CD4-positive, alpha-beta memory T cell (primary cell): ENCODE measurements at regions not wholly inside any gene's neighbourhood (a gene's known extent, or its start where the extent isn't known, plus 50 kb on each side); places are given as distances from the start of the nearest gene placed in this dataset.
"Not testable (repeated sequence)": the region's sequence is repeated elsewhere in the genome, so short reads cannot be mapped to it uniquely, and the experiment has no call there.

Experiments
- CTCF ChIA-PET: fragments of 350-600 bp; sonication (Branson Sonifier 250); formaldehyde crosslinking; loops from one replicate; lab custom pipeline; 2021; ENCODE audit warnings: inconsistent platforms; ENCODE audit not compliant: partially characterized antibody; lab: Charles Lee
- POLR2A ChIA-PET: fragments of 350-600 bp; sonication (Branson Sonifier 250); formaldehyde crosslinking; loops from one replicate; lab custom pipeline; 2021; ENCODE audit not compliant: partially characterized antibody; lab: Charles Lee
- DNase-seq, 5 donors: peaks; one replicate each; pipeline versions ENCODE4 v3.0.0 to v3.0.0-alpha.2; 2020 to 2022; ENCODE audit warnings: mixed read lengths in 1 of 5
- H3K27ac ChIP-seq: one replicate; pipeline ENCODE4 v1.7.0; 2013; ENCODE audit warnings: low read depth, low read length
- H3K27me3 ChIP-seq: 2 replicates; pipeline ENCODE4 v1.7.0; 2013; ENCODE audit warnings: mild to moderate bottlenecking, low read length, moderate library complexity; ENCODE audit not compliant: insufficient read depth
- H3K36me3 ChIP-seq: 2 replicates; pipeline ENCODE4 v1.7.0; 2013; ENCODE audit warnings: mild to moderate bottlenecking, low read length, moderate library complexity; ENCODE audit not compliant: insufficient read depth
- H3K4me1 ChIP-seq: 2 replicates; pipeline ENCODE4 v1.7.0; 2013; ENCODE audit warnings: mild to moderate bottlenecking, low read length, moderate library complexity; ENCODE audit not compliant: insufficient read depth
- H3K4me3 ChIP-seq, 2 donors: one replicate each; pipeline ENCODE4 v1.7.0; 2013; ENCODE audit warnings: low read length in 2 of 2, mild to moderate bottlenecking in 1 of 2
- H3K9me3 ChIP-seq, 2 donors: one replicate each; pipeline ENCODE4 v1.7.0; 2013; ENCODE audit warnings: low read length in 2 of 2, control low read depth in 1 of 2; ENCODE audit not compliant: control insufficient read depth in 1 of 2
- H3K27ac Mint-ChIP-seq, 7 donors: one replicate each; pipeline ENCODE4 v1.8.0; 2020 to 2021; ENCODE audit warnings: mixed read lengths in 7 of 7, mild to moderate bottlenecking in 6 of 7, inconsistent platforms in 3 of 7, moderate library complexity in 3 of 7
- H3K27me3 Mint-ChIP-seq, 2 donors: one replicate each; pipeline ENCODE4 v1.8.0; 2020 to 2021; ENCODE audit warnings: mixed read lengths in 2 of 2
- H3K36me3 Mint-ChIP-seq, 2 donors: one replicate each; pipeline ENCODE4 v1.8.0; 2020 to 2021; ENCODE audit warnings: mixed read lengths in 2 of 2, inconsistent platforms in 1 of 2, mild to moderate bottlenecking in 1 of 2
- H3K4me1 Mint-ChIP-seq, 4 donors: one replicate each; pipeline ENCODE4 v1.8.0; 2020 to 2021; ENCODE audit warnings: mixed read lengths in 4 of 4, mild to moderate bottlenecking in 1 of 4
- H3K4me3 Mint-ChIP-seq, 8 donors: one replicate each; pipeline ENCODE4 v1.8.0; 2020 to 2021; ENCODE audit warnings: mixed read lengths in 8 of 8, mild to moderate bottlenecking in 7 of 8, moderate library complexity in 6 of 8, inconsistent platforms in 3 of 8
- H3K9me3 Mint-ChIP-seq, 8 donors: one replicate each; pipeline ENCODE4 v1.8.0; 2020 to 2021; ENCODE audit warnings: mixed read lengths in 8 of 8, mild to moderate bottlenecking in 5 of 8, inconsistent platforms in 3 of 8, moderate library complexity in 1 of 8
- intact Hi-C: fragments of 100-400 bp; cut with micrococcal nuclease; formaldehyde crosslinking; loops from one replicate; pipeline ENCODE4 v1.15.1; 2023

DNA sequence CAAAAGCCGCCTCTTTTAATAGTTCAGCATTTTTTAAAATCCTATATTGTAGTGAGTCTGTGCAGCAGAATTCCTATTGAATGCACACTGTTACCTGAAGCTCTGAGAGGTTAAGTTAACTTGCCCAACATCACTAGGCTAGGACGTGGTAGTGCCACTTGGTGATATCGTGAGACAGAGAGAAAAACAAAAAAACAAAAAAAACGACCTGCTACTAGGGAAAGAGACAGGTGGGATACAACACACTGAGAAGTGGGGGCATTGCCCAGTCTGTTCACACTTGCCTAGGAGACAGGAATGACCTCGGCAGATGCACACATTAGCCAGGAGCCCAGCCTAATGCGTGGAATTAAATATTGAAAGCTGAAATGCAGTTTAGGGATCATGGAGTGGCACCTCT lies 129.7 kb upstream of the CCND2 start:
- H3K4me1 Mint-ChIP-seq: peaks cover 50 to 95% (median 72%) of the 10 kb centered on the region in 4 donors
- POLR2A ChIA-PET: interaction anchor here (1.6 to 10.6 kb wide), 6 partner anchors 9 to 130 kb away, joined by 8 to 253 read pairs (median 10); partner anchors contain the start of gene CCND2
- no peak overlapping the region for H3K4me3 ChIP-seq
- intact Hi-C loops: loop anchor here (1.0 to 5.0 kb wide), 8 partner anchors 21 to 149 kb away; partner anchors contain the start of gene CCND2
- CTCF ChIA-PET: interaction anchor here (0.7 to 9.3 kb wide), 14 partner anchors 10 to 258 kb away, joined by 3 to 111 read pairs (median 8); partner anchors contain the start of gene CCND2
- H3K4me3 Mint-ChIP-seq: peak overlapping the region in 6 of 8 donors; percentile 25 to 68 (median 44)
- no peaks in the 10 kb centered on the region for H3K27me3 ChIP-seq
- peak in 4 of 5 donors; percentile 42 to 50 (median 44) for DNase-seq
- H3K27ac ChIP-seq: no peak overlapping the region
- peaks cover 79% of the 10 kb centered on the region for H3K4me1 ChIP-seq
- no peaks in the 10 kb centered on the region for H3K9me3 Mint-ChIP-seq
- no peaks in the 10 kb centered on the region for H3K36me3 ChIP-seq
- no peaks in the 10 kb centered on the region for H3K27me3 Mint-ChIP-seq
- H3K27ac Mint-ChIP-seq: peak overlapping the region; percentile 37 to 99 (median 85)
- peaks cover 0 to 5% of the 10 kb centered on the region in 2 donors for H3K36me3 Mint-ChIP-seq
- no peaks in the 10 kb centered on the region for H3K9me3 ChIP-seq

DNA sequence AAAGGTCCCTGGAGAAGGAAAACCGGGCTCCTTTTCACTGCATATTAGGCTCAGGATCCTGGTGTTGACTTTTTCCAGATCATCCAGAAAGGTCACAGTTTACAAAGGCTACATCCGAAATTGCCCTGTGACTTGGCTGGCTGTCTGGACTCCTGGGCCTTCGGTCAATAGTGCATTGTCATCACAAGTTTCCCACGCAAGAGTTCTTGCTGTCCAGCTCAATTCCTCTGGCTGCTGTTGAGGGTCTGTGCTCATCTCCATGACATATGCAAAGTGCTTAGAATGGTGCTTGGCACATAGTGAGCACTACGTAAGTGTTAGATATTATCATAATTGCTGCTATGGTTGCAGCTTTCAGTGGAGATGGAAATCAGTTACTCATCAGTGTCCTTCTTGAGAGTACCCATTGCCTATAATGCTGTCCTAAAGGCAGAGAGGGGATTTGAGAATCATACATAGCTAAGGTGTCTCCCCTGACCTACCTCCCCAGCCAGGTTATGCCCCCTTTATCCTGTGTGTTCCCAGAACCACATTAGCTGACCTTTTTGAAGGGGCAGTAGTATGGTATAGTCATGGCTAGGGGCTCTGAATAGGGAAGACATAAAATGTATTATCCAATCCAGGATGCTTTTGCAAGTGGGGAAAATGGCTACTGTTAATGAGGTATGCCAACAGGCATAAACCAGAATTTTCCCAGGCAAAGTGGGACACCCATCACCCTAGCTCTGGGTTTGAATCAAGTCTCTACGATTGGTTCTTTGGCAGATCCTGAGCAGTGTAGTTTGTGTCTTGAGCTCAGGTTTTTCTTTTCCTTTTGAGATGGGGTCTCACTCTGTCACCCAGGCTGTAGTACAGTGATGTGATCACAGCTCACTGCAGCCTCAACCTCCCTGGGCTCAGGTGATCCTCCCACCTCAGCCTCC lies 132.0 kb upstream of the CCND2 start:
- Histone ChIP-seq H3K27me3 (no peaks in the 10 kb centered on the region), H3K36me3 (no peaks in the 10 kb centered on the region), H3K9me3 (no peaks in the 10 kb centered on the region), H3K4me3 (no peak overlapping the region), H3K4me1 (peaks cover 61% of the 10 kb centered on the region), H3K27ac (peak overlapping the region; percentile 64)
- CTCF ChIA-PET: interaction anchor here (0.8 to 9.3 kb wide), 10 partner anchors 8 to 257 kb away, joined by 3 to 111 read pairs (median 20); partner anchors contain the start of gene CCND2
- intact Hi-C loops: loop anchor here (2.0 to 5.0 kb wide), 3 partner anchors 23 to 76 kb away; no protein-coding TSS in a partner anchor
- no peaks in the 10 kb centered on the region for H3K27me3 Mint-ChIP-seq
- peaks cover 0 to 5% of the 10 kb centered on the region in 2 donors for H3K36me3 Mint-ChIP-seq
- H3K4me3 Mint-ChIP-seq: peak overlapping the region in 7 of 8 donors; percentile 4 to 100 (median 97)
- DNase-seq: no peak
- H3K27ac Mint-ChIP-seq: peak overlapping the region; percentile 97 to 99 (median 98)
- peaks cover 36 to 82% (median 60%) of the 10 kb centered on the region in 4 donors for H3K4me1 Mint-ChIP-seq
- H3K9me3 Mint-ChIP-seq: no peaks in the 10 kb centered on the region
- POLR2A ChIA-PET: interaction anchor here (1.2 to 10.6 kb wide), 6 partner anchors 11 to 132 kb away, joined by 3 to 253 read pairs (median 13); partner anchors contain the start of gene CCND2

DNA sequence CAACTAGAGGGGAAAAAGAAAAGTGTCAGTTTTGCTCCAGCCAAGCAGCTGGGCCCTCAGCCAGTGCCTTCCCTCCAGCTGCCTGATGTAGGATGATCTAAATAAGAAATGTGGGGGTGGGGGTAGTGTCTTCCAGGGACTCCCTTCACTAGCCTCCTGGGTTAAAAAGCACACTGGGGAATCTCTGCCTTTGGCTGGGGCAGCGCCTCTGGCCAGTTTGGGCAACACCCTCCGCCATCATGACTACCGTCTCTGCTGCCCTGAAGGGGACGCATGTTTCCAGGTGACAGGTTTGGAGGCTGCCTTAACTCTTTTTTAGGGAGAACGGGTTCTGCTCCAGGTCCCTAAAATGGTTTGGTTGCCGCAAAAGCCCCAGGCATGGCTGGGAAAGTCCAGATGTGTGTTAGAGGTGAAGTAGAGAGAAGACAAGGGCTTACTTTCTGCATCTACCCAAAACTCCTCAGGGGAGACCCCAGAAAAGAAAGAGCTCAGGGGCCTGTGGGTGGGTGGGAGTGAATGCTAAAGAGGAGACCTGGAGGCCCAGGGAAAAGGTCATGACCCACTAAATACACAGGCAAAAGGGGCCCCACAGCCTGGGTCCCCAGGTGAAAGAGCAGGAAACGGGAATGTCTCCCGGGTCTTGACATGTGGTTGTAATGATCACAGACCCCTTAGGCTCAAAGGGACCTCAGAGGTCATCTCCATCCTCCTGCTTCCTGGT lies 132.8 kb upstream of the CCND2 start:
- no peak for DNase-seq
- H3K4me1 ChIP-seq: peaks cover 60% of the 10 kb centered on the region
- Mint-ChIP-seq H3K4me1 (peaks cover 34 to 81% (median 59%) of the 10 kb centered on the region in 4 donors), H3K9me3 (no peaks in the 10 kb centered on the region), H3K27ac (peak overlapping the region in 6 of 7 donors; percentile 19 to 99 (median 57)), H3K4me3 (peak overlapping the region in 1 of 8 donors; percentile 38), H3K27me3 (no peaks in the 10 kb centered on the region), H3K36me3 (peaks cover 0 to 5% of the 10 kb centered on the region in 2 donors)
- ChIA-PET POLR2A (interaction anchor here (2.4 to 10.6 kb wide), 3 partner anchors 12 to 133 kb away, joined by 14 to 253 read pairs (median 28); partner anchors contain the start of gene CCND2), CTCF (interaction anchor here (3.0 to 9.3 kb wide), 4 partner anchors 24 to 135 kb away, joined by 19 to 111 read pairs (median 34); partner anchors contain the start of gene CCND2)
- no peak overlapping the region for H3K27ac ChIP-seq
- H3K4me3 ChIP-seq: no peak overlapping the region
- H3K36me3 ChIP-seq: no peaks in the 10 kb centered on the region
- H3K27me3 ChIP-seq: no peaks in the 10 kb centered on the region
- no peaks in the 10 kb centered on the region for H3K9me3 ChIP-seq
- intact Hi-C loops: loop anchor here (5.0 kb wide), 1 partner anchor 77 kb away; no protein-coding TSS in a partner anchor

DNA sequence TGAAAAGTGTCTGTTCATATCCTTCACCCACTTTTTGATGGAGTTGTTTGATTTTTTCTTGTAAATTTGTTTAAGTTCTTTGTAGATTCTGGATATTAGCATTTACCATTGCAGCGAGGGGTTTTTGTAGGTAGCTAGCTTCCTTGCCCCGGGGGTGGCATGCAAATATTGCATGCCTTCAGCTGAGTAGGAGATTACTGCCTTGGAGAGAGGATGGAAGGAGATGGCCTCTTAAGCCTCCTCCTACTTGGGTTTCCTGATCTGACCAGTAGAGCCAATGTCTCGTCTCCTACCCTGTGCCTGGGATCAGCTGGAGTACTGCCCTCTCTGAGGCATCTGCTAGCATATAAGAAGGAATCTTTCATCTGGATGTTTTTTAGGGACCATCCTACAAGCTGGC lies 134.4 kb upstream of the CCND2 start:
- Mint-ChIP-seq H3K4me3 (no peak overlapping the region), H3K27me3 (no peaks in the 10 kb centered on the region), H3K36me3 (peaks cover 0 to 5% of the 10 kb centered on the region in 2 donors), H3K9me3 (no peaks in the 10 kb centered on the region), H3K27ac (peak overlapping the region in 1 of 7 donors; percentile 8), H3K4me1 (peaks cover 25 to 67% (median 47%) of the 10 kb centered on the region in 4 donors)
- ChIA-PET CTCF (interaction anchor here (1.1 to 9.3 kb wide), 3 partner anchors 32 to 176 kb away, joined by 3 to 111 read pairs (median 31); partner anchors contain the start of gene CCND2), POLR2A (interaction anchor here (1.0 to 10.6 kb wide), 2 partner anchors 25 to 135 kb away, joined by 3 to 253 read pairs; partner anchors contain the start of gene CCND2)
- Histone ChIP-seq H3K27me3 (no peaks in the 10 kb centered on the region), H3K4me3 (no peak overlapping the region), H3K36me3 (no peaks in the 10 kb centered on the region), H3K9me3 (no peaks in the 10 kb centered on the region), H3K4me1 (peaks cover 48% of the 10 kb centered on the region), H3K27ac (no peak overlapping the region)
- intact Hi-C loops: no loop called here
- DNase-seq: no peak

DNA sequence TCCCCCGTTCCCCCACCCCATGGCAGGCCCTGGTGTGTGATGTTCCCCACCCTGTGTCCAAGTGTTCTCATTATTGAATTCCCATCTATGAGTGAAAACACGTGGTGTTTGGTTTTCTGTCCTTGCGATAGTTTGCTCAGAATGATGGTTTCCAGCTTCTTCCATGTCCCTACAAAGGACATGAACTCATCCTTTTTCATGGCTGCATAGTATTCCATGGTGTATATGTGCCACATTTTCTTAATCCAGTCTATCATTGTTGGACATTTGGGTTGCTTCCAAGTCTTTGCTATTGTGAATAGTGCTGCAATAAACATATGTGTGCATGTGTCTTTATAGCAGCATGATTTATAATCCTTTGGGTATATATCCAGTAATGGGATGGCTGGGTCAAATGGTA lies 135.0 kb upstream of the CCND2 start:
- POLR2A ChIA-PET: interaction anchor here (10.6 kb wide), 1 partner anchor 135 kb away, joined by 253 read pairs; the partner anchor contains the start of gene CCND2

DNA sequence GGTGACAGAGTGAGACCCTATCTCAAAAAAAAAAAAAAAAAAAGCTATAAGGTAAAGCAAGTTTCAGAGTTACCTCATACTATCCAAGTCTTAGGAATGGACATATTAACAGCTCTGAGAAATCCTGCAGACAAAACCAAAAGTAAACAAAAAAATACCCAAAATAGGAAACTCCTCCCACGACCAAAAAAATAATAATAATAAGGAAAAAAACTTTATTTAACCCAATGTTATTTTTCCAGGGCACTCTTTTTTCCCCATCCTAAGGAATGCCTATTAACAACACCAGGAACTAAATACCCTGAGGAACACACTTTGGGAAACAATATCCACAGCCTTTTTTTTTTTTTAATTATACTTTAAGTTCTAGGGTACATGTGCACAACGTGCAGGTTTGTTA lies 135.5 kb upstream of the CCND2 start:
- H3K4me3 ChIP-seq: no peak overlapping the region
- Mint-ChIP-seq H3K27me3 (no peaks in the 10 kb centered on the region), H3K36me3 (peaks cover 0 to 5% of the 10 kb centered on the region in 2 donors), H3K4me3 (no peak overlapping the region), H3K4me1 (peaks cover 18 to 59% (median 38%) of the 10 kb centered on the region in 4 donors), H3K27ac (no peak overlapping the region), H3K9me3 (no peaks in the 10 kb centered on the region)
- H3K27me3 ChIP-seq: no peaks in the 10 kb centered on the region
- ChIA-PET POLR2A (interaction anchor here (1.0 kb wide), 1 partner anchor 131 kb away, joined by 3 read pairs; no protein-coding TSS in a partner anchor), CTCF (interaction anchor here (0.8 kb wide), 1 partner anchor 138 kb away, joined by 3 read pairs; no protein-coding TSS in a partner anchor)
- no peak for DNase-seq
- H3K9me3 ChIP-seq: no peaks in the 10 kb centered on the region
- intact Hi-C loops: no loop called here
- H3K27ac ChIP-seq: no peak overlapping the region
- H3K36me3 ChIP-seq: no peaks in the 10 kb centered on the region
- peaks cover 41% of the 10 kb centered on the region for H3K4me1 ChIP-seq

More for the DNA sequence above, 135.0 kb upstream of the CCND2 start:
- DNase-seq, intact Hi-C loops, H3K4me3 Mint-ChIP-seq, H3K27me3 Mint-ChIP-seq, H3K27me3 ChIP-seq, H3K36me3 ChIP-seq, H3K9me3 Mint-ChIP-seq, H3K27ac ChIP-seq, H3K36me3 Mint-ChIP-seq, H3K9me3 ChIP-seq, H3K4me3 ChIP-seq, H3K27ac Mint-ChIP-seq: not testable (repeated sequence)
- H3K4me1 Mint-ChIP-seq: peaks cover 18 to 61% (median 40%) of the 10 kb centered on the region in 4 donors
- H3K4me1 ChIP-seq: peaks cover 41% of the 10 kb centered on the region
- CTCF ChIA-PET: interaction anchor here (0.8 kb wide), 1 partner anchor 138 kb away, joined by 3 read pairs; no protein-coding TSS in a partner anchor
